Forelimb muscle (tissue), 1 donor: ENCODE measurements at regions not wholly inside any gene's neighbourhood (a gene's known extent, or its start where the extent isn't known, plus 50 kb on each side); places are given as distances from the start of the nearest gene placed in this dataset.

ENCODE experiments used
- DNase-seq: peaks from one replicate; pipeline ENCODE4 v3.0.0-alpha.2; 2013; ENCODE audit warnings: low read depth

- no peak for DNase-seq
Measured at GRCh38 chr16:86040496-86040895, 141.5 kb downstream of the IRF8 start.

- no peak for DNase-seq
Measured at GRCh38 chr16:86041215-86041614, 142.3 kb downstream of the IRF8 start.

- no peak for DNase-seq
Measured at GRCh38 chr16:86041807-86042206, 142.8 kb downstream of the IRF8 start.

DNA sequence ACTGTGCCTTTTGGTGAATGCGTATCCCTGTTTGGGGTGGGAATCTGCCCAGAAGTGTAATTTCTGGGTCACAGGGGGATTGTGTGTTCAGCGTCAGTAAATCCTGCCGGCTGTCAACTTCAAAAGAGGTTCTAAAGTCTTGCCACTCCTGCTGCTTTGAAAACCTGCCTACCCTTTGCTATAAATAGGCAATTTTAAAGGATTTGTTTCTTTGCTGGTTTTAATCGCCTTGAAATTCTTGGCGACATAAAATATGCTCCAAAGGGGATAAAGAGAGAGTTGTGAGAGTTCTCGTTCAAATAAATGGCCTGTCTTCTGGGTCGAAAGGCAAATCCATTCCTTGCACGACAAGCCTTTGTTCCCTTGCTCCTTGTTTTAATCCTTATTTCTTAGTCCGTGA is 143.4 kb downstream of the IRF8 start:
- no peak for DNase-seq

DNA sequence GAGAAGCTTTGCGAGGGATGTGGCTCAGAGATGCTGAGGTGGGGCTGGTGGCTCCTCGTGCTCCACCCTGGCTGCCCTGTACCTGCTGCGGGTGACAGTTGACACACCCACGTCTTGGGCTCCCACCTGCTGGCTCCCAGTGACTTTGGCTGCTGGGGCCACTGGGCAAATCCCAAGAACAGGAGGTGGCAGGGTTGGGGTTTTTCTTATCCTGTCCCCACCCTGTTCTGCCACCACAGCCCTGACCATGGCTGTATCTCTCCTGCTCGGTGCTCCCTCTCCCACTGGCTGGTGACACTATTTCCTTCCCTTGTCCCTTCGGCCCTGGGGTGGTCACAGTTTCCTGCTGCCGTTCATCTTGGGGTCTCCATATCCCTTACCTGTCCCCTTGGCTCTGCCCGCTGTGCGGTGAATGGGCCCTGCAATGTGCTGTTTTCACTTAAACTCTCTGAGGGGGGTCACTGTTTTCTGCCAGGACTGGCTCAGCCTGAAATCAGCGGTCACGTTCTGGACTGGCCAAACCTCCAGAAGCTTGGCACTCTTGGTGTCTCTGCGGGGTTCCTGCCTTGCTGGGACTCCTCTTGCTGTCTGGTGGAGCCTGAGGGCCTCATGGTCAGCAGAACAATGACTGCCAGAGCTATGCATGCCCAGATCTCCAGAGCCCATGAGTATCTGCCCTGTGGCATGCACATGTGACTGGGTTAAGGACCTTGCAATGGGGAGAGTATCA is 144.2 kb downstream of the IRF8 start:
- no peak for DNase-seq

DNA sequence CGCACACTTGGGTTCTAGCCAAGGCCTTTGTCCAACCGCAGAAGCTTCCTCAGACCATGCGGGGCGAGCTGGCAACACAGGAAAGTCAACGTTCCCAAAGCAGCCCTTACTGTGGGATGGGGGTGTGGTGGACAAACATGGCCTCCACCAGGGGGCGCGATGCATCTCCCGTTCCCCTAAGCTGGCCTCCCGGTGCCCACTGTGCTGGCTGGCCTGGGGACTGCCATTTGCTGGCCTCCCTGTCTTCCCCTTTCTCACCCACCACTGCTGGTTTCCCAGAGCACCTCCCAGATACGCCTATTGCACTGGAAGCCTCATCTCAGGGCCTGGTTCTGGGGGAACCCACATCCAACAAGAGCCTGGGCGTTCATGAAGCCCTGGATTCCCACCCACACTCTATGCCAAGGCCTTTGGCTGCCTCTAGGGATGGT is 145.3 kb downstream of the IRF8 start:
- no peak for DNase-seq

- DNase-seq = no peak
Measured at GRCh38 chr16:86044881-86045590, 146.1 kb downstream of the IRF8 start.

GRCh38 chr16:86045591-86045971 is 146.6 kb downstream of the IRF8 start:
- no peak for DNase-seq

- no peak for DNase-seq
Measured at GRCh38 chr16:86046026-86046425, 147.1 kb downstream of the IRF8 start.

- no peak for DNase-seq
Measured at GRCh38 chr16:86046667-86047270, 147.8 kb downstream of the IRF8 start.

DNA sequence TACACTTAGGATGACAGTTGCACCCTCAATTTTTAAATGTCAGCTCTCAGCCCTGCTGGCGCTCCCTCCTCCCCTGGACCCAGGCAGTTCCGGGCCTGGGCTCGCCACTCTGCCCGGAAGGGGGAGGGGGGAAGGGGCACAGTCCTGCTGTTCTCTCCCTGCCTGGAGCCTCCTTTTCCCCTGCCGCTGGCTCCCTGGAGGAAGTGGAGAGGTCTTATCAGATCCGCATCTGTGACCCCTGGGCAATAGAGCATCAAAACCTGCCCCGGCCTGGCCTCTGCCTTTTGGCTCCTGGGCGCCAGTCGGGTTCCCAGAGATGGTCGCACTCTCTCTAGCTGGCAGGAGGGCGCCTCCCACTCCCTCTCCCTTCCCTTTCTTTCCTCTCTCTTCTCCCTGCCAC is 149.3 kb downstream of the IRF8 start:
- no peak for DNase-seq

- DNase-seq = no peak
Measured at GRCh38 chr16:86048882-86049585, 150.1 kb downstream of the IRF8 start.

GRCh38 chr16:86049641-86050040 is 150.7 kb downstream of the IRF8 start:
- no peak for DNase-seq

DNA sequence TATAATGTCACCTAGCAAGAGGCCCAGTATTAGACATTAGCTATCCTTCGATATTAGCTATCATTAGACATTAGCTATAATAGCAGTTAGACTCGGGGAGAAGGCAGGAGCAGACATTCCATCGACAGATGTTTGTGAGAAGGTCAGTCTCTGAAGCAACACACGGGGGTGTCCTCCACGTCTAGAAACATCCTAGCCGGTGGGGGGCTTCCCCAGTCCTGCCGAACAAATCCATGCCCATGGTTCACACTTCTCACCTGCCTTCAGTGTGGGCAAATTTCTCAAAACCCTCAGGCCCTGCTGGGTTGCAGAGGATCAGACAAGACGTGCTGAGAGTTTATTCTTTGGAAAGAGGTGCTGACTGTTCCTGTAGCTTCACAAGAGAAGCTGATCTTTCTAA is 151.1 kb downstream of the IRF8 start:
- DNase-seq = no peak

DNA sequence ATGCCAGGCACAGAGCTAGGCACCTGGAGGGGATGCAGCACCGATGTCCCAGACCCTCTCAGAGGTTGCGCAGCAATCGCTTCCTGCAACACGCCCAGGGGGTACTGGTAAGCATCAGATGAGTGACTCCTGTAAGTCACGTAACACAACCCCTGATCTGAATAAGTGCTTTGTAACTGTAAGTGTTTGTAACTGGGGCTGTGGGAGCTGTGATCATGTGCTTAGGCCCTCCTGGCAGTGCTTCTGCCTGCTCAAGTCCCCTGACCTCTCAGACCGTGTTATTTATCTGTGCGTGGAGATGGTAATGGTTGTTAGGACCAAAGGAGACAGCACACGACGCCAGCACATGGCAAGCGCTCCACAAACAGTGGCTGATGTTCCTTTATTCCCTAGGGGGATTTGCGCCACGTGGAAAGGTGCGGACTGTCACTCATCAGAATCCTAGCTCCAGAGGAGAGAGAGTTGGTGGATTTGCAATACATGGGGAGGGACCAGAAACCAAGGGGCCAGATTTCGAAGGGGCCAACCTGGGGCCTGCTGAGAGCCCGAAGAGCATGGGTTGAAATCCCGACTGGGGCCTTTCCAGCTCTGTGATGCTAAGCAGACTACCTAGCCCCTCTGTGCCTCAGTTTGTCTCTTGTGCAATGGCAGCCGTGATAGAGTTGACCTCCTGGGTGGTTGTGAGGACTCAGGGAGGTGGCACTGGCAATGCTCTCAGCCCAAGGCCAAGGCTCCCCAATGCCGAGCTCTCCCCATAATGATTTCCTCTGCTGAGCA is 151.8 kb downstream of the IRF8 start:
- DNase-seq = no peak

GRCh38 chr16:86051368-86052114 is 152.6 kb downstream of the IRF8 start:
- DNase-seq = no peak

GRCh38 chr16:86052115-86052670 is 153.2 kb downstream of the IRF8 start:
- no peak for DNase-seq

DNA sequence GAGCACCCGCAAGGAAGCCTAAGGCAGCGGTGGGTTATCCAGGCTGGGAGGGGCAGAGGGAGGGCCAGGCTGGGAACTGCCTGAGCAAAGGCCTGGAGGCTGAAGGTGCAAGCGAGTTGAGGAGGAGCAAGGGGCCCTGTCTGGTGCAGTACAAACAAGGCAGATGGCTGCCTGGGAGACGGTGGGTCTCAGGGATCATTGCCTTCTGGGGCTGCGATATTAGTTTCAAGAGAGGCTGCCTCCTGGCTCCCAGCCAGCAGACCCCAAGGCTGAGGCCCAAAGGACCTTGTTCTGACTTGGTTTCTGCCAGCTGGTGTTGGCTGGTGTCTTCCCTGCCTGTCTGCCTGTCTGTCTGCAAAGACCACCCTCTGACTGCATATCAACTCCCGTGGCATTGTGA is 154.0 kb downstream of the IRF8 start:
- DNase-seq = no peak

- no peak for DNase-seq
Measured at GRCh38 chr16:86059253-86060171, 160.6 kb downstream of the IRF8 start.
